WTC11 (cell line): ENCODE measurements at regions not wholly inside any gene's neighbourhood (a gene's known extent, or its start where the extent isn't known, plus 50 kb on each side); places are given as distances from the start of the nearest gene placed in this dataset.

Experiments used
- ATAC-seq: fragments of 200-7000 bp; cut with Tn5 transposase; 2 replicates; pipeline ENCODE4 v1.10.0; 2021; ENCODE audit warnings: mild to moderate bottlenecking, moderate library complexity
- CTCF ChIA-PET: fragments of 300-600 bp; sonication (Branson Sonifier 250); formaldehyde crosslinking; loops from one replicate; lab custom pipeline; 2021; ENCODE audit warnings: antibody characterized with exemption; lab: Charles Lee
- POLR2A ChIA-PET: fragments of 350-600 bp; sonication (Branson Sonifier 250); formaldehyde crosslinking; loops from one replicate; lab custom pipeline; 2021; ENCODE audit warnings: antibody characterized with exemption; lab: Charles Lee
- DNase-seq: peaks from one replicate; pipeline ENCODE4 v3.0.0; 2021; ENCODE audit warnings: low spot score
- H3K27ac Mint-ChIP-seq: 2 replicates; pipeline ENCODE4 v1.8.0; 2021; ENCODE audit warnings: mixed read lengths
- H3K27me3 Mint-ChIP-seq: 2 replicates; pipeline ENCODE4 v1.8.0; 2021; ENCODE audit warnings: low read depth, mild to moderate bottlenecking, moderate library complexity, mixed read lengths
- H3K36me3 Mint-ChIP-seq: 2 replicates; pipeline ENCODE4 v1.8.0; 2021; ENCODE audit warnings: mixed read lengths
- H3K4me1 Mint-ChIP-seq: 2 replicates; pipeline ENCODE4 v1.8.0; 2022; ENCODE audit warnings: mixed read lengths
- H3K4me3 Mint-ChIP-seq: 2 replicates; pipeline ENCODE4 v1.8.0; 2021; ENCODE audit warnings: mild to moderate bottlenecking, moderate library complexity, mixed read lengths
- H3K9me3 Mint-ChIP-seq: 2 replicates; pipeline ENCODE4 v1.8.0; 2021; ENCODE audit warnings: mixed read lengths
- ATF1 ChIP-seq: sonication (generic); formaldehyde crosslinking; IDR thresholded peaks from 2 replicates; pipeline ENCODE4 v1.8.1; 2023; ENCODE audit warnings: mild to moderate bottlenecking, moderate library complexity, missing genetic modification reagents
- E2F1 ChIP-seq: sonication (generic); formaldehyde crosslinking; IDR thresholded peaks from 2 replicates; pipeline ENCODE4 v1.8.0; 2022; ENCODE audit warnings: mild to moderate bottlenecking, missing genetic modification reagents
- E2F5 ChIP-seq: sonication (generic); formaldehyde crosslinking; IDR thresholded peaks from 2 replicates; pipeline ENCODE4 v1.8.1; 2022; ENCODE audit warnings: mild to moderate bottlenecking, moderate library complexity, missing genetic modification reagents
- EMX1 ChIP-seq: fragments of 250-450 bp; sonication (Bioruptor Pico); IDR thresholded peaks from 2 replicates; pipeline ENCODE4 v1.8.0; 2021; ENCODE audit warnings: mild to moderate bottlenecking
- ERG ChIP-seq: fragments of 250-450 bp; sonication (Bioruptor Pico); IDR thresholded peaks from 2 replicates; pipeline ENCODE4 v1.8.0; 2021; ENCODE audit warnings: mild to moderate bottlenecking
- FOXP1 ChIP-seq: sonication (generic); formaldehyde crosslinking; IDR thresholded peaks from 2 replicates; pipeline ENCODE4 v1.8.0; 2022; ENCODE audit warnings: missing genetic modification reagents, mild to moderate bottlenecking, moderate library complexity, borderline replicate concordance
- GABPB1 ChIP-seq: sonication (generic); formaldehyde crosslinking; IDR thresholded peaks from 2 replicates; pipeline ENCODE4 v1.8.1; 2023; ENCODE audit warnings: mild to moderate bottlenecking, missing genetic modification reagents
- NFATC4 ChIP-seq: fragments of 250-450 bp; sonication (Bioruptor Pico); IDR thresholded peaks from 2 replicates; pipeline ENCODE4 v1.9.0; 2021; ENCODE audit warnings: mild to moderate bottlenecking
- RORB ChIP-seq: fragments of 250-450 bp; sonication (Bioruptor Pico); IDR thresholded peaks from 2 replicates; pipeline ENCODE4 v1.9.0; 2021; ENCODE audit warnings: mild to moderate bottlenecking
- ZNF263 ChIP-seq: sonication (generic); formaldehyde crosslinking; IDR thresholded peaks from 2 replicates; pipeline ENCODE4 v1.8.1; 2022; ENCODE audit warnings: low read depth, mild to moderate bottlenecking, moderate library complexity, missing genetic modification reagents
- TF ChIP-seq, protein P1 (sequence below): sonication (generic); formaldehyde crosslinking; IDR thresholded peaks from 2 replicates; pipeline ENCODE4 v1.8.1; 2023; ENCODE audit warnings: mild to moderate bottlenecking, missing genetic modification reagents
- TF ChIP-seq, protein P2 (sequence below): fragments of 200-600 bp; IDR thresholded peaks from 2 replicates; pipeline ENCODE4 v1.8.0; 2022; ENCODE audit warnings: antibody characterized with exemption
- TF ChIP-seq, protein P3 (sequence below): sonication (generic); formaldehyde crosslinking; IDR thresholded peaks from 2 replicates; pipeline ENCODE4 v1.8.0; 2022; ENCODE audit warnings: mild to moderate bottlenecking, missing genetic modification reagents
- TF ChIP-seq, protein P4 (sequence below): sonication (generic); formaldehyde crosslinking; IDR thresholded peaks from 2 replicates; pipeline ENCODE4 v1.8.1; 2022; ENCODE audit warnings: missing genetic modification reagents, borderline replicate concordance
- TF ChIP-seq, protein P5 (sequence below): sonication (generic); formaldehyde crosslinking; IDR thresholded peaks from 2 replicates; pipeline ENCODE4 v1.8.1; 2022; ENCODE audit warnings: low read depth, mild to moderate bottlenecking, moderate library complexity, missing genetic modification reagents, borderline replicate concordance
- TF ChIP-seq, protein P6 (sequence below): sonication (generic); formaldehyde crosslinking; IDR thresholded peaks from 2 replicates; pipeline ENCODE4 v1.8.1; 2023; ENCODE audit warnings: mild to moderate bottlenecking, missing genetic modification reagents, moderate library complexity
- TF ChIP-seq, protein P7 (sequence below): sonication (generic); formaldehyde crosslinking; IDR thresholded peaks from 2 replicates; pipeline ENCODE4 v1.8.1; 2022; ENCODE audit warnings: low read depth, missing genetic modification reagents, borderline replicate concordance

- TF ChIP-seq E2F5 (CRISPR knock-in tag) (no peak), E2F1 (CRISPR knock-in tag) (no peak)
Observed at GRCh38 chr20:24827603-24828295, 121.3 kb upstream of the CST7 start (continued).

DNA sequence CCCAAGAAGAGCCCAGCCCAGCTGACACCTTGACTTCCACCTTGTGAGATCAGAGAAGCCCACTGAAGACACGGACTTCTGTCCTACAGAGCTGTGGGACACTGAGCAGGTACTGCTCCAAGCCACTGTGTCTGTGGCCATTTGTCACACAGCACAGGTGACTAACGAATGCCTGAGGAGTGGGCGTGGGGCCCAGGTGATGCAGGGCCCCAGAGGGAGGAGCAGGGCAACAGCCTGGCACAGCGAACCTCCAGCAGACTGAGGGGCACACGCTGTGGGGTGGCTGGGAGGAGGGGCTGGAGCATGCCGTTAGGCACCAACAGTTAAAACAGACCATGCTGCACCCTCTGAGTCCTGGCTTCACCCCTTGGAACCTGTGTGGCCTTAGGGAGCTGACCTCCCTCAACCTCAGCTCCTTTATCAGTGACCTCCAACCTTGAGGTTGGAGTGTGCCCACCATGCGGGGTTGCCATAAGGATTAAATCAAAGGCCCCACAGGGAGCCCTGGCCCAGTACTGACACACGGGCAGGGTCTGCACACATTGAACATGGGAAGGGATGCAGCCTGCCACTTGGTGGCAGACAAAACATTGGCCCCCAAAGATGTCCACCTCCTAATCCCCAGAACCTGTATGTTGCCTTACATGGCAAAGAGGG, 119.9 kb upstream of the CST7 start:
- H3K4me3 Mint-ChIP-seq: no peak overlapping the region
- H3K4me1 Mint-ChIP-seq: no peaks in the 10 kb centered on the region
- no peak for DNase-seq
- TF ChIP-seq ERG (CRISPR knock-in tag) (no peak), FOXP1 (CRISPR knock-in tag) (no peak), ZNF263 (CRISPR knock-in tag) (no peak), EMX1 (CRISPR knock-in tag) (no peak), RORB (CRISPR knock-in tag) (no peak), ATF1 (CRISPR knock-in tag) (no peak), GABPB1 (CRISPR knock-in tag) (no peak), NFATC4 (CRISPR knock-in tag) (no peak)
- TF ChIP-seq, protein P1, sequence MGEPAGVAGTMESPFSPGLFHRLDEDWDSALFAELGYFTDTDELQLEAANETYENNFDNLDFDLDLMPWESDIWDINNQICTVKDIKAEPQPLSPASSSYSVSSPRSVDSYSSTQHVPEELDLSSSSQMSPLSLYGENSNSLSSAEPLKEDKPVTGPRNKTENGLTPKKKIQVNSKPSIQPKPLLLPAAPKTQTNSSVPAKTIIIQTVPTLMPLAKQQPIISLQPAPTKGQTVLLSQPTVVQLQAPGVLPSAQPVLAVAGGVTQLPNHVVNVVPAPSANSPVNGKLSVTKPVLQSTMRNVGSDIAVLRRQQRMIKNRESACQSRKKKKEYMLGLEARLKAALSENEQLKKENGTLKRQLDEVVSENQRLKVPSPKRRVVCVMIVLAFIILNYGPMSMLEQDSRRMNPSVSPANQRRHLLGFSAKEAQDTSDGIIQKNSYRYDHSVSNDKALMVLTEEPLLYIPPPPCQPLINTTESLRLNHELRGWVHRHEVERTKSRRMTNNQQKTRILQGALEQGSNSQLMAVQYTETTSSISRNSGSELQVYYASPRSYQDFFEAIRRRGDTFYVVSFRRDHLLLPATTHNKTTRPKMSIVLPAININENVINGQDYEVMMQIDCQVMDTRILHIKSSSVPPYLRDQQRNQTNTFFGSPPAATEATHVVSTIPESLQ (CRISPR knock-in tag): no peak
- TF ChIP-seq, protein P2, sequence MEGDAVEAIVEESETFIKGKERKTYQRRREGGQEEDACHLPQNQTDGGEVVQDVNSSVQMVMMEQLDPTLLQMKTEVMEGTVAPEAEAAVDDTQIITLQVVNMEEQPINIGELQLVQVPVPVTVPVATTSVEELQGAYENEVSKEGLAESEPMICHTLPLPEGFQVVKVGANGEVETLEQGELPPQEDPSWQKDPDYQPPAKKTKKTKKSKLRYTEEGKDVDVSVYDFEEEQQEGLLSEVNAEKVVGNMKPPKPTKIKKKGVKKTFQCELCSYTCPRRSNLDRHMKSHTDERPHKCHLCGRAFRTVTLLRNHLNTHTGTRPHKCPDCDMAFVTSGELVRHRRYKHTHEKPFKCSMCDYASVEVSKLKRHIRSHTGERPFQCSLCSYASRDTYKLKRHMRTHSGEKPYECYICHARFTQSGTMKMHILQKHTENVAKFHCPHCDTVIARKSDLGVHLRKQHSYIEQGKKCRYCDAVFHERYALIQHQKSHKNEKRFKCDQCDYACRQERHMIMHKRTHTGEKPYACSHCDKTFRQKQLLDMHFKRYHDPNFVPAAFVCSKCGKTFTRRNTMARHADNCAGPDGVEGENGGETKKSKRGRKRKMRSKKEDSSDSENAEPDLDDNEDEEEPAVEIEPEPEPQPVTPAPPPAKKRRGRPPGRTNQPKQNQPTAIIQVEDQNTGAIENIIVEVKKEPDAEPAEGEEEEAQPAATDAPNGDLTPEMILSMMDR: no peak
- TF ChIP-seq, protein P3, sequence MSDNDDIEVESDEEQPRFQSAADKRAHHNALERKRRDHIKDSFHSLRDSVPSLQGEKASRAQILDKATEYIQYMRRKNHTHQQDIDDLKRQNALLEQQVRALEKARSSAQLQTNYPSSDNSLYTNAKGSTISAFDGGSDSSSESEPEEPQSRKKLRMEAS (CRISPR knock-in tag): no peak
- TF ChIP-seq, protein P4, sequence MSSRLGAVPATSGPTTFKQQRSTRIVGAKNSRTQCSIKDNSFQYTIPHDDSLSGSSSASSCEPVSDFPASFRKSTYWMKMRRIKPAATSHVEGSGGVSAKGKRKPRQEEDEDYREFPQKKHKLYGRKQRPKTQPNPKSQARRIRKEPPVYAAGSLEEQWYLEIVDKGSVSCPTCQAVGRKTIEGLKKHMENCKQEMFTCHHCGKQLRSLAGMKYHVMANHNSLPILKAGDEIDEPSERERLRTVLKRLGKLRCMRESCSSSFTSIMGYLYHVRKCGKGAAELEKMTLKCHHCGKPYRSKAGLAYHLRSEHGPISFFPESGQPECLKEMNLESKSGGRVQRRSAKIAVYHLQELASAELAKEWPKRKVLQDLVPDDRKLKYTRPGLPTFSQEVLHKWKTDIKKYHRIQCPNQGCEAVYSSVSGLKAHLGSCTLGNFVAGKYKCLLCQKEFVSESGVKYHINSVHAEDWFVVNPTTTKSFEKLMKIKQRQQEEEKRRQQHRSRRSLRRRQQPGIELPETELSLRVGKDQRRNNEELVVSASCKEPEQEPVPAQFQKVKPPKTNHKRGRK (CRISPR knock-in tag): no peak
- TF ChIP-seq, protein P5, sequence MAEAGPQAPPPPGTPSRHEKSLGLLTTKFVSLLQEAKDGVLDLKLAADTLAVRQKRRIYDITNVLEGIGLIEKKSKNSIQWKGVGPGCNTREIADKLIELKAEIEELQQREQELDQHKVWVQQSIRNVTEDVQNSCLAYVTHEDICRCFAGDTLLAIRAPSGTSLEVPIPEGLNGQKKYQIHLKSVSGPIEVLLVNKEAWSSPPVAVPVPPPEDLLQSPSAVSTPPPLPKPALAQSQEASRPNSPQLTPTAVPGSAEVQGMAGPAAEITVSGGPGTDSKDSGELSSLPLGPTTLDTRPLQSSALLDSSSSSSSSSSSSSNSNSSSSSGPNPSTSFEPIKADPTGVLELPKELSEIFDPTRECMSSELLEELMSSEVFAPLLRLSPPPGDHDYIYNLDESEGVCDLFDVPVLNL (CRISPR knock-in tag): no peak
- TF ChIP-seq, protein P6, sequence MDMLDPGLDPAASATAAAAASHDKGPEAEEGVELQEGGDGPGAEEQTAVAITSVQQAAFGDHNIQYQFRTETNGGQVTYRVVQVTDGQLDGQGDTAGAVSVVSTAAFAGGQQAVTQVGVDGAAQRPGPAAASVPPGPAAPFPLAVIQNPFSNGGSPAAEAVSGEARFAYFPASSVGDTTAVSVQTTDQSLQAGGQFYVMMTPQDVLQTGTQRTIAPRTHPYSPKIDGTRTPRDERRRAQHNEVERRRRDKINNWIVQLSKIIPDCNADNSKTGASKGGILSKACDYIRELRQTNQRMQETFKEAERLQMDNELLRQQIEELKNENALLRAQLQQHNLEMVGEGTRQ: no peak
- TF ChIP-seq, protein P7, sequence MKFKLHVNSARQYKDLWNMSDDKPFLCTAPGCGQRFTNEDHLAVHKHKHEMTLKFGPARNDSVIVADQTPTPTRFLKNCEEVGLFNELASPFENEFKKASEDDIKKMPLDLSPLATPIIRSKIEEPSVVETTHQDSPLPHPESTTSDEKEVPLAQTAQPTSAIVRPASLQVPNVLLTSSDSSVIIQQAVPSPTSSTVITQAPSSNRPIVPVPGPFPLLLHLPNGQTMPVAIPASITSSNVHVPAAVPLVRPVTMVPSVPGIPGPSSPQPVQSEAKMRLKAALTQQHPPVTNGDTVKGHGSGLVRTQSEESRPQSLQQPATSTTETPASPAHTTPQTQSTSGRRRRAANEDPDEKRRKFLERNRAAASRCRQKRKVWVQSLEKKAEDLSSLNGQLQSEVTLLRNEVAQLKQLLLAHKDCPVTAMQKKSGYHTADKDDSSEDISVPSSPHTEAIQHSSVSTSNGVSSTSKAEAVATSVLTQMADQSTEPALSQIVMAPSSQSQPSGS (CRISPR knock-in tag): no peak
- TF ChIP-seq, all 79 proteins: peak for 0
- CTCF ChIA-PET: no interaction called here
- ATAC-seq: no peak
- POLR2A ChIA-PET: no interaction called here
- Mint-ChIP-seq H3K36me3 (no peaks in the 10 kb centered on the region), H3K27ac (no peak overlapping the region), H3K9me3 (0 out of 2 replicates have a peak, but pooled peaks cover 4% of the 10 kb centered on the region), H3K27me3 (no peaks in the 10 kb centered on the region)
